HCT116 (cell line): ENCODE measurements at regions not wholly inside any gene's neighbourhood (a gene's known extent, or its start where the extent isn't known, plus 50 kb on each side); places are given as distances from the start of the nearest gene placed in this dataset.

Source experiments
- ATAC-seq: fragments of 200-7000 bp; cut with Tn5 transposase; 2 replicates; pipeline ENCODE4 v1.9.1; 2020; ENCODE audit warnings: mild to moderate bottlenecking, moderate library complexity
- BruUV-seq: library from RNA; stranded (reverse); fragments of 400-500 nt; replicated peaks from 2 replicates; lab custom pipeline; 2021; lab: Mats Ljungman, UMichigan
- CTCF ChIA-PET: fragments of 300-600 bp; sonication (Branson Sonifier 250); formaldehyde crosslinking; loops from one replicate; lab custom pipeline; 2021; ENCODE audit warnings: antibody characterized with exemption; lab: Charles Lee
- POLR2A ChIA-PET: fragments of 300-600, 350-600 bp; sonication (Branson Sonifier 250); formaldehyde crosslinking; loops from one replicate; lab custom pipeline; 2021; ENCODE audit warnings: antibody characterized with exemption; lab: Charles Lee
- RAD21 ChIA-PET, 2 experiments: fragments of 300-600 bp; sonication (Branson Sonifier 250); formaldehyde crosslinking; loops; one replicate each; lab custom pipeline; 2023; ENCODE audit warnings: low total read pairs in 2 of 2; ENCODE audit not compliant: uncharacterized antibody in 2 of 2, unreplicated experiment in 2 of 2, low non-redundant PET in 1 of 2; lab: Charles Lee
- DNase-seq: peaks from one replicate; pipeline ENCODE4 v3.0.0-alpha.2; 2010; ENCODE audit warnings: low read depth, low spot score
- H2AFZ ChIP-seq: fragments of 200-600 bp; shearing (Covaris generic), sonication (generic); 2 replicates; pipeline ENCODE4 v1.6.1; 2017; ENCODE audit warnings: low read depth, mixed run types, mixed read lengths, antibody characterized with exemption, low read length; ENCODE audit not compliant: poor library complexity, severe bottlenecking
- H3K27ac ChIP-seq: 2 replicates; pipeline ENCODE4 v1.5.1; 2012; ENCODE audit warnings: low read depth, low read length
- H3K27me3 ChIP-seq: fragments of 200-600 bp; sonication (generic); 2 replicates; pipeline ENCODE4 v1.6.1; 2016; ENCODE audit warnings: mixed run types, low read length, mixed read lengths; ENCODE audit not compliant: insufficient read depth
- H3K36me3 ChIP-seq, 2 experiments: fragments of 200-500 bp in 1 of 2; fragments of 200-600 bp in 1 of 2; sonication (Bioruptor generic) in 1 of 2; sonication (generic) in 1 of 2; 2 replicates each; pipeline versions ENCODE4 v1.5.1 to v1.6.1; 2014 to 2016; ENCODE audit warnings: low read length in 2 of 2, inconsistent platforms in 1 of 2, mixed read lengths in 1 of 2, mixed run types in 1 of 2; ENCODE audit not compliant: insufficient read depth in 2 of 2, control insufficient read depth in 1 of 2
- H3K4me1 ChIP-seq, 2 experiments: fragments of 200-600 bp in 1 of 2; sonication (generic) in 1 of 2; 2 replicates each; pipeline versions ENCODE4 v1.5.1 to v1.6.1; 2012 to 2017; ENCODE audit warnings: low read length in 2 of 2, inconsistent platforms in 1 of 2, mild to moderate bottlenecking in 1 of 2, mixed read lengths in 1 of 2, mixed run types in 1 of 2, moderate library complexity in 1 of 2; ENCODE audit not compliant: insufficient read depth in 2 of 2, control insufficient read depth in 1 of 2
- H3K4me2 ChIP-seq: fragments of 200-600 bp; sonication (generic); 2 replicates; pipeline ENCODE4 v1.6.1; 2017; ENCODE audit warnings: mixed run types, low read length, mixed read lengths
- H3K4me3 ChIP-seq, 2 experiments: fragments of 200-600 bp in 1 of 2; sonication (generic) in 1 of 2; replicated peaks in 1 of 2; 2 replicates each; pipeline ENCODE4 v1.5.1; 2011 to 2016; ENCODE audit warnings: low read length in 2 of 2, control low read depth in 1 of 2, low read depth in 1 of 2, mild to moderate bottlenecking in 1 of 2, mixed read lengths in 1 of 2, mixed run types in 1 of 2
- H3K79me2 ChIP-seq: fragments of 200-600 bp; sonication (generic); 2 replicates; pipeline ENCODE4 v1.6.1; 2017; ENCODE audit warnings: mild to moderate bottlenecking, mixed run types, low read length, moderate library complexity, mixed read lengths; ENCODE audit not compliant: insufficient read depth
- H3K9ac ChIP-seq: fragments of 200-600 bp; sonication (generic); 2 replicates; pipeline ENCODE4 v1.6.1; 2016; ENCODE audit warnings: low read length, mixed read lengths
- H3K9me2 ChIP-seq: fragments of 200-600 bp; sonication (generic), shearing (Covaris generic); 2 replicates; pipeline ENCODE4 v1.6.1; 2017; ENCODE audit warnings: mixed run types, mild to moderate bottlenecking, moderate library complexity; ENCODE audit not compliant: insufficient read depth
- H3K9me3 ChIP-seq, 2 experiments: fragments of 200-500 bp in 1 of 2; fragments of 200-600 bp in 1 of 2; sonication (Bioruptor generic) in 1 of 2; sonication (generic) in 1 of 2; 2 replicates each; pipeline ENCODE4 v1.6.1; 2014 to 2017; ENCODE audit warnings: low read length in 2 of 2, mixed read lengths in 2 of 2, inconsistent platforms in 1 of 2, low read depth in 1 of 2, mild to moderate bottlenecking in 1 of 2, mixed run types in 1 of 2, moderate library complexity in 1 of 2; ENCODE audit not compliant: control insufficient read depth in 1 of 2, insufficient read depth in 1 of 2
- H4K20me1 ChIP-seq: fragments of 200-600 bp; sonication (generic), shearing (Covaris generic); 2 replicates; pipeline ENCODE4 v1.6.1; 2017; ENCODE audit warnings: mixed run types, mild to moderate bottlenecking, moderate library complexity; ENCODE audit not compliant: insufficient read depth
- ATF3 ChIP-seq: IDR thresholded peaks from 2 replicates; pipeline ENCODE4 v1.6.1; 2012
- CTCF ChIP-seq, 3 experiments: fragments of 200-600 bp in 1 of 3; sonication (generic) in 1 of 3; IDR thresholded peaks in 2 of 3; conservative IDR thresholded peaks in 1 of 3; 2 replicates each; pipeline ENCODE4 v1.5.1; 2012 to 2017; ENCODE audit warnings: low read depth in 2 of 3, low read length in 2 of 3, antibody characterized with exemption in 1 of 3, borderline replicate concordance in 1 of 3, control low read depth in 1 of 3, mild to moderate bottlenecking in 1 of 3, mixed read lengths in 1 of 3, mixed run types in 1 of 3, moderate library complexity in 1 of 3; ENCODE audit not compliant: insufficient read depth in 1 of 3
- JUND ChIP-seq: IDR thresholded peaks from 2 replicates; pipeline ENCODE4 v1.6.1; 2012
- POLR2A ChIP-seq: IDR thresholded peaks from 2 replicates; pipeline ENCODE4 v1.7.0; 2011; ENCODE audit warnings: borderline replicate concordance; ENCODE audit not compliant: insufficient read depth, insufficient read length; ENCODE audit errors: extremely low read depth
- RAD21 ChIP-seq: IDR thresholded peaks from 2 replicates; pipeline ENCODE4 v1.6.1; 2012; ENCODE audit warnings: low read depth, mild to moderate bottlenecking
- TCF7L2 ChIP-seq: IDR thresholded peaks from 2 replicates; pipeline ENCODE4 v1.7.0; 2011; ENCODE audit warnings: borderline replicate concordance, inconsistent platforms; ENCODE audit not compliant: insufficient read depth, insufficient read length; ENCODE audit errors: extremely low read depth
- ZBTB33 ChIP-seq: IDR thresholded peaks from 2 replicates; pipeline ENCODE4 v1.6.1; 2011; ENCODE audit warnings: mild to moderate bottlenecking, low read length, moderate library complexity; ENCODE audit not compliant: insufficient replicate concordance; ENCODE audit errors: extremely low read depth
- ZNF274 ChIP-seq: fragments of 200-500 bp; sonication (Bioruptor generic); IDR thresholded peaks from 2 replicates; pipeline ENCODE4 v1.6.1; 2014; ENCODE audit warnings: mild to moderate bottlenecking, low read depth, low read length, inconsistent platforms
- intact Hi-C: fragments of 100-400 bp; cut with micrococcal nuclease; formaldehyde crosslinking; loops from 2 replicates; pipeline ENCODE4 v1.10.0; 2022

- DNase-seq: no peak
- Histone ChIP-seq H3K79me2 (no peaks in the 10 kb centered on the region), H3K9ac (no peak overlapping the region), H3K4me2 (no peak overlapping the region), H3K9me3 (peaks cover 0 to 20% of the 10 kb centered on the region in 2 experiments; a peak in 2 of 4 replicates), H3K36me3 (no peaks in the 10 kb centered on the region; a peak in 1 of 4 replicates), H2AFZ (no peak overlapping the region), H3K27ac (no peak overlapping the region), H4K20me1 (no peaks in the 10 kb centered on the region), H3K9me2 (no peaks in the 10 kb centered on the region), H3K27me3 (no peaks in the 10 kb centered on the region), H3K4me1 (no peaks in the 10 kb centered on the region), H3K4me3 (no peak overlapping the region)
- intact Hi-C loops: no loop called here
- TF ChIP-seq POLR2A (no peak), JUND (no peak), TCF7L2 (no peak), ZNF274 (no peak), ZBTB33 (no peak), CTCF (IDR thresholded peaks at IDR 0.05 in 2 of 3, conservative IDR thresholded peaks at IDR 0.05 in 1 of 3; ENCODE audit: borderline replicate concordance in 1 of 3, insufficient read depth in 1 of 3, low read depth in 2 of 3, low read length in 2 of 3) (no peak), RAD21 (no peak), ATF3 (no peak)
- POLR2A ChIA-PET: no interaction called here
- CTCF ChIA-PET: no interaction called here
- BruUV-seq: no TSS peak
- RAD21 ChIA-PET: no interaction called here
- ATAC-seq: no peak
Observed at GRCh38 chr18:55699233-55699765, 111.3 kb upstream of the TCF4 start.
